Body of pancreas (tissue), 4 donors: ENCODE measurements at regions not wholly inside any gene's neighbourhood (a gene's known extent, or its start where the extent isn't known, plus 50 kb on each side); places are given as distances from the start of the nearest gene placed in this dataset.

Experiments used
- CTCF ChIP-seq, 7 experiments: fragments of 450-650 bp in 4 of 7; fragments of 200-600 bp in 3 of 7; sonication (generic) in 3 of 7; IDR thresholded peaks; one replicate each; pipeline ENCODE4 v1.5.1; 2016 to 2019; ENCODE audit warnings: antibody characterized with exemption in 7 of 7
- POLR2A ChIP-seq, 3 donors: fragments of 450-650 bp; IDR thresholded peaks; one replicate each; pipeline ENCODE4 v1.6.1; 2016; ENCODE audit warnings: antibody characterized with exemption in 3 of 3, mild to moderate bottlenecking in 2 of 3

- no peak for TF ChIP-seq CTCF (IDR thresholded peaks at IDR 0.05)
- no peak for TF ChIP-seq POLR2A (IDR thresholded peaks at IDR 0.05)
Measured at GRCh38 chr11:33994937-33995336, 56.6 kb upstream of the CAPRIN1 start.
